ENCODE measurements at regions not wholly inside any gene's neighbourhood (a gene's known extent, or its start where the extent isn't known, plus 50 kb on each side); places are given as distances from the start of the nearest gene placed in this dataset.

GRCh38 chr4:97123573-97123972 lies 1019.7 kb downstream of the STPG2 start:
- no peak for TF ChIP-seq CTCF (IDR thresholded peaks at IDR 0.05 in 2 of 3, conservative IDR thresholded peaks at IDR 0.05 in 1 of 3; ENCODE audit: control insufficient read depth in 2 of 3, extremely low read depth in 1 of 3, insufficient read depth in 1 of 3, low read depth in 3 of 3, low read length in 3 of 3)
- TF ChIP-seq POLR2AphosphoS5 (IDR thresholded peaks at IDR 0.05; ENCODE audit: low read length) = no peak
- no peak for TF ChIP-seq RFX5 (IDR thresholded peaks at IDR 0.05; ENCODE audit: low read depth, low read length)
- TF ChIP-seq ZZZ3 (IDR thresholded peaks at IDR 0.05; ENCODE audit: control insufficient read depth, insufficient read length, low read depth) = no peak
- TF ChIP-seq FOXK2 (IDR thresholded peaks at IDR 0.05) = no peak
- no peak for TF ChIP-seq NFYB (IDR thresholded peaks at IDR 0.05; ENCODE audit: insufficient read depth, low read depth, low read length)
- no peak for TF ChIP-seq MEF2A (IDR thresholded peaks at IDR 0.05; ENCODE audit: insufficient read depth, low read depth, low read length)
- TF ChIP-seq POLR2A (IDR thresholded peaks at IDR 0.05; ENCODE audit: low read depth, low read length) = no peak
- no peak for TF ChIP-seq YY1 (IDR thresholded peaks at IDR 0.05; ENCODE audit: low read depth, low read length)

Measured in GM12878 (cell line).